Retinal pigment epithelial cell (primary cell): ENCODE measurements at regions not wholly inside any gene's neighbourhood (a gene's known extent, or its start where the extent isn't known, plus 50 kb on each side); places are given as distances from the start of the nearest gene placed in this dataset.

Experiments used
- DNase-seq: peaks from one replicate; pipeline ENCODE4 v3.0.0-alpha.2; 2010; ENCODE audit warnings: low read depth
- H3K4me3 ChIP-seq: 2 replicates; pipeline ENCODE4 v1.5.1; 2011; ENCODE audit warnings: mild to moderate bottlenecking, low read length, control low read depth, moderate library complexity
- TF ChIP-seq, protein P1 (sequence below): conservative IDR thresholded peaks from 2 replicates; pipeline ENCODE4 v1.5.1; 2011; ENCODE audit warnings: low read depth, low read length, control low read depth, inconsistent platforms

DNA sequence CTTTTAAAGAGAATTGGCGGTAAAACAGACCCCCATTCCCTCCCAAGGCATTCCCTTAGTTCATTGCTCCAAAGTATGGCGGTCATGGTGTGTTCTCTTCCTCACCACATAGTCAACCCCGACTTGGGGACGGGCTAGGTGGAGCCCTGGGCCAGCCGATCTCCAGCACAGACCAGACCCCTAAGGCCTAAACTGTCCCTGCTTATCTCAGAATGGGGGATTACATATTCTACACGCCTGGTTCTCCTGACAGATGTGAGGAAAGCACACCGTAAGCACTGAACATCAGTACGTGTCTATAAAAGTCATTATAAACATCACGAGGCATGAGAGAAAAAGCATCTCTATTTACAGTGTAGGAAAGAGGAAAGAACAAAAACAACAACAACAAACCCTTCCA, 244.5 kb upstream of the STT3B start:
- TF ChIP-seq, protein P1, sequence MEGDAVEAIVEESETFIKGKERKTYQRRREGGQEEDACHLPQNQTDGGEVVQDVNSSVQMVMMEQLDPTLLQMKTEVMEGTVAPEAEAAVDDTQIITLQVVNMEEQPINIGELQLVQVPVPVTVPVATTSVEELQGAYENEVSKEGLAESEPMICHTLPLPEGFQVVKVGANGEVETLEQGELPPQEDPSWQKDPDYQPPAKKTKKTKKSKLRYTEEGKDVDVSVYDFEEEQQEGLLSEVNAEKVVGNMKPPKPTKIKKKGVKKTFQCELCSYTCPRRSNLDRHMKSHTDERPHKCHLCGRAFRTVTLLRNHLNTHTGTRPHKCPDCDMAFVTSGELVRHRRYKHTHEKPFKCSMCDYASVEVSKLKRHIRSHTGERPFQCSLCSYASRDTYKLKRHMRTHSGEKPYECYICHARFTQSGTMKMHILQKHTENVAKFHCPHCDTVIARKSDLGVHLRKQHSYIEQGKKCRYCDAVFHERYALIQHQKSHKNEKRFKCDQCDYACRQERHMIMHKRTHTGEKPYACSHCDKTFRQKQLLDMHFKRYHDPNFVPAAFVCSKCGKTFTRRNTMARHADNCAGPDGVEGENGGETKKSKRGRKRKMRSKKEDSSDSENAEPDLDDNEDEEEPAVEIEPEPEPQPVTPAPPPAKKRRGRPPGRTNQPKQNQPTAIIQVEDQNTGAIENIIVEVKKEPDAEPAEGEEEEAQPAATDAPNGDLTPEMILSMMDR = no peak
- H3K4me3 ChIP-seq = no peak overlapping the region
- DNase-seq = no peak

DNA sequence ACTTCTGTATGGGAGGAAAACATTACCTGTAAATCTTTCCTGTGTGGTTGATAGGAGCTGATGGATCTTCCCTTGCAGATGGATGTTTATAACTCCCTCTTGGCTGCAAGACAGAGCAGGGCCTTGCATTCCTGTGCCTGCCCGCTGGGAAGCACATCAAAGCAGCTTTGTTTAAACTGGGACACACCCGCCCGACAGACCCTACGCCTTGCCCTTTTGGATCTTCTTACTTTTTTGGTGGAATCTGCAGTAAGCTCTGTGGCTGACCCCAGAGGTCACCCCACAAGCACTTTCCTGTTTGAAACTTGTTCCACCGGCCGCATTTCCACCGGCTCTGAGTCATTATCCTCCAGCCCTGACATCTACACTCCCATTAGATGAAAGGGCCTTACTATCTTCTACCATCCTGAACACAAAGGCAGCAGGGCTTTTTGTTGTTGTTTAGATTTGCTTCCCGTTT, 244.1 kb upstream of the STT3B start:
- no peak for DNase-seq
- no peak overlapping the region for H3K4me3 ChIP-seq
- TF ChIP-seq, protein P1 = no peak

DNA sequence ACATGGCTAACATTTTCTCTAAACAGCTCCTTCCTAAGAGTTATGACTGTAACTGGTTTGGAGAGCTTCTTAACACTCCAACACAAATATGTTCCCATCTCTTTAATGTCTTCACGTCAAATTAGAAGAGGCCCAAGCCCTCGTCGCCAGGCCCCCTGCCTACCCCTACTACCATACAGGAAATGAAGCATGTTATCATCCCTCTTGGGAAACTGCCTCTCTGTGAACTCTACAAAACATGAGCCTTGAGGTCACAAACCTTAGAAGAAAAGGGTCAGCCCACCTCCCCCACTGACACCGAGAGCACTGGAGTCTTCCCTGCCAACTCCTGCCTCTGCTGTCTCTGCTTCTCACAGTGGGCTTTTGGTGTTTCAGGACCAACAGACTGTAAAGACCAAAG, 243.1 kb upstream of the STT3B start:
- TF ChIP-seq, protein P1 = no peak
- no peak for DNase-seq
- H3K4me3 ChIP-seq = no peak overlapping the region

DNA sequence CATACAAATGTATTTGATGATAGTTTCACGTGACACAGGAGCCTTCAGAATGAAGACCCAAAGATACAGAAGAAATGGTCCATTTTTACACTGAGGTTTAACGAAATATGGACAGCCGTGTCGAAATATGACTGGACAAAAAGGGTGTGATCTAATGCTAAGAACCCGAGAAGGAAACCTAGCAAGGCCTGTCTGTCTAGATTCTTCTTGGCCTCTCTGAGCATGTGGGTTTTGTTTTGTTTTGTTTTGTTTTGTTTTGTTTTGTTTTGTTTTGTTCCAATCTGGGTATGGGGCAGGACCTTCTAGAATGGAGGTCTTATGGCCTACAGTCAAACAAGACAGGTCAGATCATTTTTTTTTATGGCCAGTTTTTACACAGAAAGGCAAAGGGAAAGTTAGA, 242.7 kb upstream of the STT3B start:
- no peak for DNase-seq
- H3K4me3 ChIP-seq = no peak overlapping the region
- TF ChIP-seq, protein P1 = no peak

DNA sequence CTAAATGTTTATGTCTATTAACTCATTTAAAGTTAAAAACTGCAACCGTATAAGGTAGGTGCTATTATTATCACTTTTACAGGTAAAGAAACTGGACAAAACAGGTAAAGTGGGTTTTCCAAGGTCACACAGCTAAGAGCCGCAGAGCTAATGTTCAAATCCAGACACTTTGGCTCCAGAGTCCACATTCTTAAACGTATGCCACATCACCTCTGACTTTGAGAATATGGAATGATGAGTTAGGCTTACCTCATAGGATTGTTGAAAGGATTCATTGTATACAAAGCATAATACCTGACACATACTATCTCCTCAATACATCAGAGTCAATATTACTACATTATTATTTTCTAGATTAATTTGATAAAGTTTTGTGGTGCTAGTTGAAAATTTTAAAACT, 240.9 kb upstream of the STT3B start:
- H3K4me3 ChIP-seq = no peak overlapping the region
- DNase-seq = no peak
- TF ChIP-seq, protein P1 = no peak

DNA sequence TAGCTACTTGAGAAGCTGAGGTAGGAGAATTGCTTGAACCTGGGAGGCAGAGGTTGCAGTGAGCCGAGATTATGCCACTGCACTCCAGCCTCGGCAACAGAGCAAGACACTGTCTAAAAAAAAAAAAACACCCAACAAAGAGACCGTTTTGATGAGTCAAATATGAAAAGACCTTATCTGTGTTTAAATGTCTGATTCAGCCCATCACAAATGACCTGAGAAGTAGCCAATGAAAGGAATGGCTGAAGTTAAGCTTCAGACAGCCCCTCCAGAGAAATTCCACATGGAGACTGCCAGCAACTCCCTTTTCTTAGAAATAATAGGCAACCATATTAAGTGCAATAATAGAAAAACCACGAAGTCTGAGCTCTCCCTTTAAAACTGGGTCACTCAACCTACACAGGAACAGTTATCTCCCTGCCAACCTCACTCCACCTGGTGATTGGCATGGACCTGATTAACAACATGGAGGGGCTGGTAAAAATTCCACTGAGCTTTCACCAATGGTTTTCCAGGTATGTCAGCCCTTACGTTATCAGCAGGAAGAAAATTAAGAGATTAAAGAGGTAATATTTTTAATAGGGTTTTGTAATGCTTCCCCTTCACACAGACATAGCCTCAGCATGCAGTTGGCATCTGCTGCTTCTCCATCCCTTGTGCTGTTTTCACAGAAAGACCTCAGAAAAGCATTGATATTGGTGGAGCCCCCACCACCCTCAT, 238.1 kb upstream of the STT3B start:
- TF ChIP-seq, protein P1 = no peak
- no peak overlapping the region for H3K4me3 ChIP-seq
- no peak for DNase-seq

DNA sequence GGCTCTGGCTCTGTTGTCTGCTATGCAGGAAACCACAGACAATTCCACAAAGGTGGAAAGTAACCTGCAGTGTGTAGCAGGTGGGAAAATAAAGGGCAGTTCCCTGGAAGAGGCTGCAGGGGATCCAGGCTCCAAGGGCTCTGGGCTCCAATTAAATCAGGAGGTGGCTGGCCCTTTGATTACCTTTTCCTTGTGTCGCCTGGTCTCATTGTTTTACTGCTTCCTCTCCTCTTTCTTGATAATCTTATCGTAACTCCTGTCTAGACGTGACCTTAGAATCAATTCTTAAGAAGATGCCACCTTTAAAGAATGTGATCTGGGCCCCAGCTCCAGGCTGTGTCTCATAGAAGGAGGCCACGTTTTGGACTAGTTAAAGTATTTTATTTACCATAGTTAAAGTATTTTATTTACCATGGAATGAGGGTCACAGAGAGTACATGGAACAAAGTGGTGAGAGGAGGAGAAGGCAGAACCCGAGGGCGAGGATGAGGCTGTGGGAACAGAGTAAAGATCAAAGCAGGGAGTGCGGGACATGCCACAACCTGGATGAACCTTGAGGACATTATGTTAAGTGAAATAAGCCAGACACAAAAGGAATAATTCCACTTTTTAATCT, 237.5 kb upstream of the STT3B start:
- no peak overlapping the region for H3K4me3 ChIP-seq
- DNase-seq = no peak
- TF ChIP-seq, protein P1 = no peak
